H1 (cell line): ENCODE measurements at regions not wholly inside any gene's neighbourhood (a gene's known extent, or its start where the extent isn't known, plus 50 kb on each side); places are given as distances from the start of the nearest gene placed in this dataset.

ENCODE experiments used
- CTCF ChIA-PET: fragments of 300-600 bp; sonication (Branson Sonifier 250); formaldehyde crosslinking; loops from one replicate; lab custom pipeline; 2021; ENCODE audit not compliant: partially characterized antibody; lab: Charles Lee
- POLR2A ChIA-PET: fragments of 300-600 bp; sonication (Branson Sonifier 250); formaldehyde crosslinking; loops from one replicate; lab custom pipeline; 2021; ENCODE audit warnings: inconsistent platforms; ENCODE audit not compliant: partially characterized antibody; lab: Charles Lee
- DNase-seq, 2 experiments: peaks; one replicate each; pipeline versions ENCODE4 v3.0.0 to v3.0.0-alpha.2; 2010 to 2022; ENCODE audit warnings: low spot score in 2 of 2, low read depth in 1 of 2, mixed read lengths in 1 of 2
- FAIRE-seq: peaks from 2 replicates; lab custom pipeline; 2011; peaks lifted over from hg19 to GRCh38; lab: Jason Lieb, UNC
- H2AFZ ChIP-seq: 2 replicates; pipeline ENCODE4 v1.8.1; 2012; ENCODE audit warnings: low read length, inconsistent platforms
- H2AK5ac ChIP-seq: 2 replicates; pipeline ENCODE4 v1.6.1; 2013; ENCODE audit warnings: low read depth, low read length
- H2BK120ac ChIP-seq: replicated peaks from 2 replicates; pipeline ENCODE3; 2013; ENCODE audit warnings: low read depth, low read length, inconsistent platforms
- H2BK12ac ChIP-seq: 2 replicates; pipeline ENCODE4 v1.6.1; 2013; ENCODE audit warnings: low read depth, low read length
- H2BK15ac ChIP-seq: 2 replicates; pipeline ENCODE4 v1.6.1; 2013; ENCODE audit warnings: low read length
- H2BK20ac ChIP-seq: 2 replicates; pipeline ENCODE4 v1.6.1; 2013; ENCODE audit warnings: low read length
- H2BK5ac ChIP-seq: 2 replicates; pipeline ENCODE4 v1.6.1; 2013; ENCODE audit warnings: low read depth, low read length
- H3K14ac ChIP-seq: 2 replicates; pipeline ENCODE4 v1.6.1; 2013; ENCODE audit warnings: inconsistent platforms; ENCODE audit not compliant: insufficient read length
- H3K18ac ChIP-seq: 2 replicates; pipeline ENCODE4 v1.6.1; 2013; ENCODE audit warnings: low read length; ENCODE audit errors: extremely low read depth
- H3K23ac ChIP-seq: 2 replicates; pipeline ENCODE4 v1.6.1; 2013; ENCODE audit warnings: inconsistent platforms; ENCODE audit not compliant: insufficient read length
- H3K23me2 ChIP-seq: 2 replicates; pipeline ENCODE4 v1.6.1; 2013; ENCODE audit warnings: low read depth, low read length
- H3K27ac ChIP-seq: 2 replicates; pipeline ENCODE4 v1.6.1; 2011; ENCODE audit warnings: low read depth, low read length, inconsistent platforms
- H3K27me3 ChIP-seq, 4 experiments: replicated peaks in 1 of 4; 1 replicate in 1 of 4; 2 replicates in 3 of 4; pipeline versions ENCODE4 v1.6.1 to v1.8.1; 2011 to 2013; ENCODE audit warnings: low read length in 3 of 4, mild to moderate bottlenecking in 3 of 4, inconsistent platforms in 2 of 4, mixed read lengths in 2 of 4, moderate library complexity in 1 of 4; ENCODE audit not compliant: control insufficient read depth in 3 of 4, insufficient read depth in 3 of 4; ENCODE audit errors: extremely low read depth in 1 of 4
- H3K36me3 ChIP-seq, 4 experiments: 2 replicates each; pipeline versions ENCODE4 v1.6.1 to v1.8.1; 2011 to 2013; ENCODE audit warnings: mild to moderate bottlenecking in 4 of 4, low read length in 3 of 4, moderate library complexity in 2 of 4, control low read depth in 1 of 4, inconsistent platforms in 1 of 4; ENCODE audit not compliant: insufficient read depth in 4 of 4, control insufficient read depth in 2 of 4
- H3K4ac ChIP-seq: replicated peaks from 2 replicates; pipeline ENCODE3; 2013; ENCODE audit warnings: low read length, low read depth, mixed read lengths, inconsistent platforms; ENCODE audit not compliant: insufficient read length
- H3K4me1 ChIP-seq, 4 experiments: replicated peaks in 1 of 4; 1 replicate in 1 of 4; 2 replicates in 3 of 4; pipeline versions ENCODE4 v1.6.1 to v1.8.1; 2011 to 2013; ENCODE audit warnings: low read length in 3 of 4, inconsistent platforms in 2 of 4, mixed read lengths in 1 of 4; ENCODE audit not compliant: insufficient read depth in 4 of 4, control insufficient read depth in 3 of 4
- H3K4me2 ChIP-seq, 2 experiments: 2 replicates each; pipeline versions ENCODE4 v1.6.1 to v1.8.1; 2011 to 2013; ENCODE audit warnings: low read depth in 2 of 2, low read length in 2 of 2, control low read depth in 1 of 2, inconsistent platforms in 1 of 2, mild to moderate bottlenecking in 1 of 2; ENCODE audit not compliant: insufficient read depth in 1 of 2
- H3K4me3 ChIP-seq, 4 experiments: fragments of 200-600, 300-600 bp in 1 of 4; sonication (generic), shearing (Covaris generic), sonication (Bioruptor Twin) in 1 of 4; 2 replicates each; pipeline versions ENCODE4 v1.5.1 to v1.8.1; 2011 to 2016; ENCODE audit warnings: low read length in 4 of 4, low read depth in 3 of 4, control low read depth in 2 of 4, inconsistent platforms in 2 of 4, mild to moderate bottlenecking in 2 of 4, mixed read lengths in 1 of 4, moderate library complexity in 1 of 4; ENCODE audit not compliant: insufficient read depth in 2 of 4; ENCODE audit errors: extremely low read depth in 1 of 4
- H3K56ac ChIP-seq: replicated peaks from 2 replicates; pipeline ENCODE3; 2013; ENCODE audit warnings: low read depth, mild to moderate bottlenecking, mixed read lengths, low read length, inconsistent platforms; ENCODE audit not compliant: insufficient read length
- H3K79me1 ChIP-seq: 2 replicates; pipeline ENCODE4 v1.6.1; 2013; ENCODE audit warnings: low read depth, low read length, control low read depth
- H3K79me2 ChIP-seq, 2 experiments: 2 replicates each; pipeline versions ENCODE4 v1.6.1 to v1.8.1; 2012 to 2013; ENCODE audit warnings: low read length in 2 of 2, mild to moderate bottlenecking in 2 of 2, inconsistent platforms in 1 of 2; ENCODE audit not compliant: insufficient read depth in 2 of 2, control insufficient read depth in 1 of 2
- H3K9ac ChIP-seq, 4 experiments: replicated peaks in 1 of 4; 1 replicate in 1 of 4; 2 replicates in 3 of 4; pipeline versions ENCODE4 v1.6.1 to v1.8.1; 2011 to 2013; ENCODE audit warnings: low read depth in 3 of 4, low read length in 3 of 4, control low read depth in 2 of 4, mild to moderate bottlenecking in 2 of 4, moderate library complexity in 2 of 4, inconsistent platforms in 1 of 4; ENCODE audit errors: extremely low read depth in 1 of 4
- H3K9me3 ChIP-seq, 2 experiments: 2 replicates each; pipeline versions ENCODE4 v1.6.1 to v1.8.1; 2012 to 2013; ENCODE audit warnings: mild to moderate bottlenecking in 2 of 2, moderate library complexity in 2 of 2, control low read depth in 1 of 2, inconsistent platforms in 1 of 2, low read depth in 1 of 2, low read length in 1 of 2, mixed read lengths in 1 of 2; ENCODE audit not compliant: insufficient read depth in 2 of 2
- H4K20me1 ChIP-seq, 2 experiments: replicated peaks in 1 of 2; 2 replicates each; pipeline versions ENCODE3 to v1.8.1; 2011 to 2013; ENCODE audit warnings: inconsistent platforms in 2 of 2, low read length in 2 of 2, mild to moderate bottlenecking in 1 of 2; ENCODE audit not compliant: insufficient read depth in 2 of 2, control insufficient read depth in 1 of 2
- H4K5ac ChIP-seq: 2 replicates; pipeline ENCODE4 v1.6.1; 2013; ENCODE audit warnings: low read length, low read depth, mixed read lengths, inconsistent platforms; ENCODE audit not compliant: insufficient read length
- H4K8ac ChIP-seq: 2 replicates; pipeline ENCODE4 v1.8.0; 2013; ENCODE audit warnings: mild to moderate bottlenecking, moderate library complexity, low read length, inconsistent platforms; ENCODE audit not compliant: insufficient read depth; ENCODE audit errors: extremely low read depth
- H4K91ac ChIP-seq: replicated peaks from 2 replicates; pipeline ENCODE3; 2013; ENCODE audit warnings: low read length, mixed read lengths, inconsistent platforms; ENCODE audit not compliant: insufficient read length
- CTCF ChIP-seq, 3 experiments: IDR thresholded peaks; 1 replicate in 2 of 3; 2 replicates in 1 of 3; pipeline versions ENCODE4 v1.5.1 to v1.6.1; 2011; ENCODE audit warnings: low read length in 3 of 3, mild to moderate bottlenecking in 3 of 3, inconsistent platforms in 2 of 3, low read depth in 1 of 3, moderate library complexity in 1 of 3; ENCODE audit not compliant: insufficient read depth in 1 of 3; ENCODE audit errors: control extremely low read depth in 1 of 3
- EP300 ChIP-seq, 2 experiments: IDR thresholded peaks; 1 replicate in 1 of 2; 2 replicates in 1 of 2; pipeline ENCODE4 v1.6.1; 2011 to 2012; ENCODE audit warnings: low read depth in 2 of 2, low read length in 2 of 2, mild to moderate bottlenecking in 2 of 2, borderline replicate concordance in 1 of 2, inconsistent platforms in 1 of 2, moderate library complexity in 1 of 2
- HDAC2 ChIP-seq, 2 experiments: fragments of 300-600 bp in 1 of 2; sonication (generic) in 1 of 2; IDR thresholded peaks; 2 replicates each; pipeline ENCODE4 v1.6.1; 2011 to 2012; ENCODE audit warnings: low read depth in 2 of 2, low read length in 2 of 2, mild to moderate bottlenecking in 2 of 2, moderate library complexity in 2 of 2, borderline replicate concordance in 1 of 2, inconsistent platforms in 1 of 2
- KDM1A ChIP-seq: fragments of 200-600, 300-600 bp; sonication (generic); IDR thresholded peaks from 2 replicates; pipeline ENCODE4 v1.7.1; 2016; ENCODE audit warnings: mild to moderate bottlenecking, low read length, borderline replicate concordance
- RFX5 ChIP-seq: IDR thresholded peaks from 2 replicates; pipeline ENCODE4 v1.6.1; 2011; ENCODE audit warnings: low read depth, low read length, improper control_type of control experiment, borderline replicate concordance
- SIN3A ChIP-seq, 2 experiments: IDR thresholded peaks in 1 of 2; conservative IDR thresholded peaks in 1 of 2; 2 replicates each; pipeline ENCODE4 v1.6.1; 2011 to 2012; ENCODE audit warnings: low read length in 2 of 2, improper control_type of control experiment in 1 of 2, low read depth in 1 of 2, mild to moderate bottlenecking in 1 of 2
- SP4 ChIP-seq: IDR thresholded peaks from 2 replicates; pipeline ENCODE4 v1.6.1; 2012; ENCODE audit warnings: low read length, inconsistent platforms
- SUZ12 ChIP-seq: fragments of 200-600 bp; sonication (generic); IDR thresholded peaks from 2 replicates; pipeline ENCODE4 v1.6.1; 2012; ENCODE audit warnings: mild to moderate bottlenecking, inconsistent platforms, low read length, moderate library complexity, mixed read lengths
- TEAD4 ChIP-seq: IDR thresholded peaks from 2 replicates; pipeline ENCODE4 v1.6.1; 2012; ENCODE audit warnings: low read depth, low read length, inconsistent platforms, mixed read lengths
- WGBS, 2 experiments: shearing (Covaris generic) in 1 of 2; methylation state at CpG; one replicate each; pipeline versions ENCODE4 v1.1.6 to v1.1.7; 2013 to 2015; ENCODE audit warnings: low lambda C conversion rate in 2 of 2, mixed read lengths in 2 of 2, inconsistent platforms in 1 of 2, low coverage in 1 of 2, missing lambda C conversion rate in 1 of 2; ENCODE audit not compliant: insufficient replicate concordance in 2 of 2, insufficient coverage in 1 of 2, insufficient read length in 1 of 2; ENCODE audit errors: extremely low coverage in 1 of 2, missing lambda C conversion rate in 1 of 2; 5-methylcytosine and 5-hydroxymethylcytosine counted together

DNA sequence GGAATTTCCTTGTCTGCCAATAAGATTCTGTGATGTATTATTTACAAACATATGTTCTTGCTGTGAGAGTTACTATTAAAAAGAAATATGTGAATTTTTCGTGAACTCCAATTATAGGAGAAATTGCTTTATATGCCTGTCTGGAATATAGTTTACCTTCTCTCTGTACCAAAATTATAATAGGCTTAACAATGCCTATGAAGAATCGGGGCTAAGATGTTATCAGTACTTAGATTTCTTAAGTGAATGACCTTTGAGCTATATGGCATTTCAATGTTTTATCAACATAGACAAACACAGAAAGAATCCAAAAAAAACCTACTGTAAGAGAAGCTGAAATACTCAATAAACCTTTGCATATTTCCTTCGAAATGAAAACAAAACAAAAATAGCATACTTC, 323.1 kb upstream of the ADAMTS5 start:
- no peaks in the 10 kb centered on the region for H3K23me2 ChIP-seq
- no peak overlapping the region for H4K8ac ChIP-seq
- H3K27me3 ChIP-seq = no peaks in the 10 kb centered on the region
- H2BK15ac ChIP-seq = no peak overlapping the region
- no peaks in the 10 kb centered on the region for H3K4me1 ChIP-seq
- DNase-seq (no peak), FAIRE-seq (no peak)
- no peak overlapping the region for H3K23ac ChIP-seq
- no peaks in the 10 kb centered on the region for H3K79me1 ChIP-seq
- no peak overlapping the region for H2BK12ac ChIP-seq
- H3K9me3 ChIP-seq = no peaks in the 10 kb centered on the region
- H3K36me3 ChIP-seq = no peaks in the 10 kb centered on the region
- POLR2A ChIA-PET = no interaction called here
- no peak overlapping the region for H2BK5ac ChIP-seq
- no peak overlapping the region for H3K4me3 ChIP-seq
- no peak overlapping the region for H3K27ac ChIP-seq
- H3K4me2 ChIP-seq = no peak overlapping the region
- no peak overlapping the region for H4K5ac ChIP-seq
- no peaks in the 10 kb centered on the region for H3K79me2 ChIP-seq
- no peak overlapping the region for H3K56ac ChIP-seq
- CTCF ChIA-PET = no interaction called here
- no peak overlapping the region for H2AK5ac ChIP-seq
- no peak overlapping the region for H2BK120ac ChIP-seq
- 87% methylated on average over 3 of the region's 3 CpGs; no CpG with 5 or more reads in 1 of the 2 experiments for WGBS, 2 experiments
- no peak overlapping the region for H2BK20ac ChIP-seq
- no peak overlapping the region for H3K14ac ChIP-seq
- no peaks in the 10 kb centered on the region for H4K20me1 ChIP-seq
- H2AFZ ChIP-seq = no peak overlapping the region
- H3K4ac ChIP-seq = no peak overlapping the region
- no peak overlapping the region for H4K91ac ChIP-seq
- H3K18ac ChIP-seq = no peak overlapping the region
- no peak overlapping the region for H3K9ac ChIP-seq
- TF ChIP-seq HDAC2 (IDR thresholded peaks at IDR 0.05; ENCODE audit: borderline replicate concordance in 1 of 2, low read depth in 2 of 2, low read length in 2 of 2) = no peak
- no peak for TF ChIP-seq TEAD4
- no peak for TF ChIP-seq SIN3A (conservative IDR thresholded peaks at IDR 0.05 in 1 of 2, IDR thresholded peaks at IDR 0.05 in 1 of 2; ENCODE audit: low read depth in 1 of 2, low read length in 2 of 2)
- TF ChIP-seq EP300 (IDR thresholded peaks at IDR 0.05; ENCODE audit: borderline replicate concordance in 1 of 2, low read depth in 2 of 2, low read length in 2 of 2) = no peak
- no peak for TF ChIP-seq CTCF (IDR thresholded peaks at IDR 0.05; ENCODE audit: control extremely low read depth in 1 of 3, insufficient read depth in 1 of 3, low read depth in 1 of 3, low read length in 3 of 3)
- TF ChIP-seq KDM1A = no peak
- TF ChIP-seq RFX5 = no peak
- no peak for TF ChIP-seq SP4
- no peak for TF ChIP-seq SUZ12
